Mesenchymal stem cell (in vitro differentiated cells and primary cell): ENCODE measurements at regions not wholly inside any gene's neighbourhood (a gene's known extent, or its start where the extent isn't known, plus 50 kb on each side); places are given as distances from the start of the nearest gene placed in this dataset.

Experiments
- DNase-seq: peaks from one replicate; pipeline ENCODE4 v3.0.0-alpha.2; 2013
- H2AFZ ChIP-seq: one replicate; pipeline ENCODE4 v1.6.1; 2013; ENCODE audit warnings: low read depth, mild to moderate bottlenecking, control low read depth, inconsistent platforms, low read length, moderate library complexity
- H2AK5ac ChIP-seq: 2 replicates; pipeline ENCODE4 v1.6.1; 2013; ENCODE audit warnings: low read length, moderate library complexity, mild to moderate bottlenecking, inconsistent platforms; ENCODE audit not compliant: severe bottlenecking
- H2BK120ac ChIP-seq: one replicate; pipeline ENCODE4 v1.6.1; 2013; ENCODE audit warnings: low read depth, mild to moderate bottlenecking, inconsistent platforms, low read length, moderate library complexity
- H2BK12ac ChIP-seq, 2 experiments: one replicate each; pipeline ENCODE4 v1.6.1; 2013; ENCODE audit warnings: inconsistent platforms in 2 of 2, low read length in 2 of 2, mild to moderate bottlenecking in 2 of 2, moderate library complexity in 2 of 2, control low read depth in 1 of 2
- H2BK15ac ChIP-seq: one replicate; pipeline ENCODE4 v1.6.1; 2013; ENCODE audit warnings: mild to moderate bottlenecking, low read depth, inconsistent platforms; ENCODE audit not compliant: poor library complexity, severe bottlenecking
- H2BK5ac ChIP-seq: 2 replicates; pipeline ENCODE4 v1.6.1; 2013; ENCODE audit warnings: low read depth, mild to moderate bottlenecking, low read length, control low read depth, inconsistent platforms; ENCODE audit not compliant: poor library complexity, severe bottlenecking
- H3K14ac ChIP-seq, 2 experiments: one replicate each; pipeline ENCODE4 v1.6.1; 2013; ENCODE audit warnings: inconsistent platforms in 2 of 2, low read length in 2 of 2, control low read depth in 1 of 2, mild to moderate bottlenecking in 1 of 2, moderate library complexity in 1 of 2
- H3K18ac ChIP-seq, 2 experiments: one replicate each; pipeline ENCODE4 v1.6.1; 2013; ENCODE audit warnings: inconsistent platforms in 2 of 2, low read length in 2 of 2, control low read depth in 1 of 2, low read depth in 1 of 2, mild to moderate bottlenecking in 1 of 2
- H3K23ac ChIP-seq, 2 experiments: one replicate each; pipeline ENCODE4 v1.6.1; 2013; ENCODE audit warnings: inconsistent platforms in 2 of 2, low read length in 2 of 2, mild to moderate bottlenecking in 2 of 2, moderate library complexity in 2 of 2, control low read depth in 1 of 2
- H3K27ac ChIP-seq: 2 replicates; pipeline ENCODE4 v1.5.1; 2013; ENCODE audit warnings: mild to moderate bottlenecking, moderate library complexity, low read length, control low read depth, inconsistent platforms; ENCODE audit not compliant: poor library complexity, severe bottlenecking
- H3K27me3 ChIP-seq, 2 experiments: 2 replicates each; pipeline versions ENCODE4 v1.6.1 to v1.7.0; 2013; ENCODE audit warnings: low read length in 2 of 2, mild to moderate bottlenecking in 2 of 2, moderate library complexity in 2 of 2, control low read depth in 1 of 2, inconsistent platforms in 1 of 2; ENCODE audit not compliant: control insufficient read depth in 1 of 2, insufficient read depth in 1 of 2
- H3K36me3 ChIP-seq, 2 experiments: 2 replicates each; pipeline versions ENCODE4 v1.6.1 to v1.7.0; 2013; ENCODE audit warnings: low read length in 2 of 2, control low read depth in 1 of 2, inconsistent platforms in 1 of 2, low read depth in 1 of 2, mild to moderate bottlenecking in 1 of 2; ENCODE audit not compliant: insufficient read depth in 2 of 2, control insufficient read depth in 1 of 2
- H3K4ac ChIP-seq, 2 experiments: one replicate each; pipeline ENCODE4 v1.6.1; 2013; ENCODE audit warnings: inconsistent platforms in 2 of 2, low read length in 2 of 2, mild to moderate bottlenecking in 2 of 2, moderate library complexity in 2 of 2, control low read depth in 1 of 2, low read depth in 1 of 2
- H3K4me1 ChIP-seq: 2 replicates; pipeline ENCODE4 v1.6.1; 2013; ENCODE audit warnings: low read depth, low read length, control low read depth; ENCODE audit not compliant: control insufficient read depth, insufficient read depth
- H3K4me2 ChIP-seq: 2 replicates; pipeline ENCODE4 v1.6.1; 2013; ENCODE audit warnings: low read length, mild to moderate bottlenecking, inconsistent platforms; ENCODE audit not compliant: poor library complexity, severe bottlenecking
- H3K4me3 ChIP-seq, 2 experiments: 2 replicates each; pipeline versions ENCODE4 v1.5.1 to v1.7.0; 2013; ENCODE audit warnings: low read length in 2 of 2, mild to moderate bottlenecking in 2 of 2, control low read depth in 1 of 2, low read depth in 1 of 2; ENCODE audit not compliant: insufficient read depth in 1 of 2
- H3K79me1 ChIP-seq: replicated peaks from 2 replicates; pipeline ENCODE4 v1.6.1; 2013; ENCODE audit warnings: mild to moderate bottlenecking, control low read depth, low read length, inconsistent platforms; ENCODE audit not compliant: poor library complexity, severe bottlenecking
- H3K9ac ChIP-seq: 2 replicates; pipeline ENCODE4 v1.7.0; 2013; ENCODE audit warnings: mild to moderate bottlenecking, low read length, moderate library complexity
- H3K9me3 ChIP-seq: 2 replicates; pipeline ENCODE4 v1.7.0; 2013; ENCODE audit warnings: mild to moderate bottlenecking, low read length; ENCODE audit not compliant: control insufficient read depth
- H4K8ac ChIP-seq: one replicate; pipeline ENCODE4 v1.6.1; 2013; ENCODE audit warnings: inconsistent platforms, mild to moderate bottlenecking, low read length, moderate library complexity
- H4K91ac ChIP-seq: one replicate; pipeline ENCODE4 v1.6.1; 2013; ENCODE audit warnings: mild to moderate bottlenecking, low read length, inconsistent platforms
- WGBS: methylation state at CpG from one replicate; pipeline ENCODE4 v1.1.7; 2013; ENCODE audit warnings: mixed read lengths; 5-methylcytosine and 5-hydroxymethylcytosine counted together

DNA sequence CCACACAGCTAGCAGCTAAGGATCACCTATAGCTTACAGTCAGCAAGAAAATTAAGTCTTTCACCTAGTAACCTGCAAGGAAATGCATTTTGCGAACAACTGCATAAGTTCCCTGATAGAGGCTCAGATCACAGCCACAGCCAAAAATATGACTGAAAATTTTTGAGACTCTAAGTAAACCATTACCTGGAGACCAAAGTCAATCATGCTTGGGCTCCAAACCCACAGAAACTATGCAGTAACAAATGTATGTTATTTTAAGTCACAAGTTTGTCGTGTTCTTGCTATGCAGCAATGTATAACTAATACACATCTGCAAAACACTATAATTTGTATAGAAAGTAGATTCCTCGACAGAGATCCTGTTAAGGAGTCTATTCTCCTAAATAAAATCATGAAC, 1025.7 kb upstream of the RAG2 start:
- no peak overlapping the region for H2BK15ac ChIP-seq
- H3K9me3 ChIP-seq = no peaks in the 10 kb centered on the region
- H3K79me1 ChIP-seq = no peaks in the 10 kb centered on the region
- H3K4ac ChIP-seq = no peak overlapping the region
- H2BK120ac ChIP-seq = no peak overlapping the region
- H3K4me2 ChIP-seq = no peak overlapping the region
- no peaks in the 10 kb centered on the region for H3K4me1 ChIP-seq
- WGBS = 95% methylated on average over 1 of the region's 3 CpGs
- H3K36me3 ChIP-seq = no peaks in the 10 kb centered on the region
- no peak overlapping the region for H3K27ac ChIP-seq
- H2BK12ac ChIP-seq = no peak overlapping the region
- no peak overlapping the region for H3K18ac ChIP-seq
- no peak overlapping the region for H3K4me3 ChIP-seq
- H2BK5ac ChIP-seq = no peak overlapping the region
- no peak overlapping the region for H3K23ac ChIP-seq
- H2AFZ ChIP-seq = no peak overlapping the region
- no peak overlapping the region for H3K14ac ChIP-seq
- no peak overlapping the region for H2AK5ac ChIP-seq
- DNase-seq = no peak
- no peak overlapping the region for H3K9ac ChIP-seq
- H4K8ac ChIP-seq = no peak overlapping the region
- no peaks in the 10 kb centered on the region for H3K27me3 ChIP-seq
- no peak overlapping the region for H4K91ac ChIP-seq

DNA sequence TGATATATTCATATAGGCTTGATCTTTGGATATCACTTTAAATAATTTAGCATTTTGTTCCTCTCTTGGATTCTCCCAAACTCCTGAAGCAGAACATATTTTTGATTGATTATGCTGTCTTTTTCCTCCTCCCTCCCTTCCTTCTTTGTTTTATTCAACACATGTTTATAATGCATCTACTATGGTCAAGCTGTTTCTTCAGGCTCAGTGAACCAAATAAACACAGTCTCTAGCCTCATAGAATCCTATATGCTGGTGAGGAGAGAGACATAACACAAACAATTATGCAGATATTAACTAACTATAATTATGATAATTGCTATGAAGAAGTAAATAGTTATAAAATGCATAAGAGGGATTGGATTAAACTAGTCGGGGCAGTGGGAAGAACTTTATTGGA, 1023.6 kb upstream of the RAG2 start:
- no peak overlapping the region for H2AK5ac ChIP-seq
- no peak overlapping the region for H3K14ac ChIP-seq
- no peak overlapping the region for H3K4me2 ChIP-seq
- DNase-seq = no peak
- no peak overlapping the region for H3K23ac ChIP-seq
- no peak overlapping the region for H2BK120ac ChIP-seq
- no peaks in the 10 kb centered on the region for H3K9me3 ChIP-seq
- H4K91ac ChIP-seq = no peak overlapping the region
- 86% methylated on average over 1 of the region's 1 CpG for WGBS
- no peaks in the 10 kb centered on the region for H3K79me1 ChIP-seq
- no peak overlapping the region for H3K9ac ChIP-seq
- H3K27ac ChIP-seq = no peak overlapping the region
- H4K8ac ChIP-seq = no peak overlapping the region
- no peak overlapping the region for H2BK15ac ChIP-seq
- H2AFZ ChIP-seq = no peak overlapping the region
- no peak overlapping the region for H2BK12ac ChIP-seq
- H3K4ac ChIP-seq = no peak overlapping the region
- no peak overlapping the region for H3K4me3 ChIP-seq
- no peak overlapping the region for H2BK5ac ChIP-seq
- H3K4me1 ChIP-seq = no peaks in the 10 kb centered on the region
- no peak overlapping the region for H3K18ac ChIP-seq
- H3K36me3 ChIP-seq = no peaks in the 10 kb centered on the region
- no peaks in the 10 kb centered on the region for H3K27me3 ChIP-seq

DNA sequence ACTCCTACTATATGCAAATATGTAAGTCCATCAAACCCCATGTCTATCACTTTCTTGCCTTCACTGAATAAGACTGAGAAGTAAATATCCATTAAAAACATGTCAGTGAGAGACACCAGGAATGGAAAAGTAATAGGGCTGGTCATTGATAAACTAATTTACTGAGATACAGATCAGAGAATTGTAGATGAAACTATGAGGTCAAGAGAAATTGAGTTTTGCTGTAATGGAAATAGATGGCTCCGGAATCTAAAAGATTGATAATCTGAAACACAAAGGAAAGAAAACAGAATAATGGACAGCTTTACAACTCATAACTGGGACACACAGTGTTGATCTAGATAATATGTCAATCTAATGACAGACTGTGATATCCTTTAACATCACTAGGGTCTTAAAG, 1018.3 kb upstream of the RAG2 start:
- Histone ChIP-seq H3K9ac (no peak overlapping the region), H3K27me3 (no peaks in the 10 kb centered on the region), H3K4me3 (no peak overlapping the region), H2BK12ac (no peak overlapping the region), H2BK5ac (no peak overlapping the region), H3K36me3 (no peaks in the 10 kb centered on the region), H4K8ac (no peak overlapping the region), H2BK15ac (no peak overlapping the region), H3K18ac (no peak overlapping the region), H2AFZ (no peak overlapping the region), H3K4me2 (no peak overlapping the region), H3K27ac (no peak overlapping the region), H2AK5ac (no peak overlapping the region), H3K9me3 (no peaks in the 10 kb centered on the region), H3K4ac (no peak overlapping the region), H3K4me1 (no peaks in the 10 kb centered on the region), H3K79me1 (no peaks in the 10 kb centered on the region), H4K91ac (no peak overlapping the region), H3K14ac (no peak overlapping the region), H3K23ac (no peak overlapping the region), H2BK120ac (no peak overlapping the region)
- 100% methylated on average over 1 of the region's 1 CpG for WGBS
- DNase-seq = no peak

DNA sequence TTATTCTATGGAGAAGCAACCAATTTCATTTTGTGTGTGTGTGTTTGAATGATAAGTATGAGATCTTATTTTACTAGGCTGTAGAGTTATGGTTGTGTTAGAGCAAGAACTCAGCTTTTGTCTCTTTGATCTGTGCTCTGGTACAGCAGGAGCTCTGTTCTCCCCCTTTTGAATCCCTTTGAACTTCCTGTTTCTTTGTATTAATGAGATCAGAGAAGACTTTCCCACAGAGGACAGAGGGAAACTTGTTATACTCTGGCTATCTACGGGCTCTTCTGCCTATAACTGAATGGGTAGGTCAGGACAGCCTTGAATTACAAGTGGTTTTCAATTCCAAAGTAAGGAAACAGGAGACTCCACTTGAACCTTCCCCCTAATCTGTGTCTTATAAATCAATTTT, 1015.0 kb upstream of the RAG2 start:
- Histone ChIP-seq H2BK15ac (no peak overlapping the region), H3K27me3 (no peaks in the 10 kb centered on the region), H3K4me2 (no peak overlapping the region), H2AK5ac (no peak overlapping the region), H3K9me3 (no peaks in the 10 kb centered on the region), H2BK120ac (no peak overlapping the region), H4K8ac (no peak overlapping the region), H3K9ac (no peak overlapping the region), H3K27ac (no peak overlapping the region), H3K4me1 (no peaks in the 10 kb centered on the region), H3K23ac (no peak overlapping the region), H2AFZ (no peak overlapping the region), H3K4me3 (no peak overlapping the region), H2BK5ac (no peak overlapping the region), H3K14ac (no peak overlapping the region), H3K18ac (no peak overlapping the region), H3K36me3 (no peaks in the 10 kb centered on the region), H3K4ac (no peak overlapping the region), H2BK12ac (no peak overlapping the region), H3K79me1 (no peaks in the 10 kb centered on the region), H4K91ac (no peak overlapping the region)
- 89% methylated on average over 1 of the region's 1 CpG for WGBS
- no peak for DNase-seq
